OCI-LY7 (cell line): ENCODE measurements at regions not wholly inside any gene's neighbourhood (a gene's known extent, or its start where the extent isn't known, plus 50 kb on each side); places are given as distances from the start of the nearest gene placed in this dataset.

Experiments
- CTCF ChIP-seq: fragments of 200-600 bp; sonication (generic); conservative IDR thresholded peaks from 2 replicates; pipeline ENCODE4 v1.5.1; 2014; ENCODE audit warnings: mild to moderate bottlenecking, antibody characterized with exemption, low read length, moderate library complexity, mixed read lengths
- EZH2phosphoT487 ChIP-seq: fragments of 200-600 bp; sonication (generic); IDR thresholded peaks from 2 replicates; pipeline ENCODE4 v1.6.1; 2018; ENCODE audit warnings: low read depth, borderline replicate concordance, mild to moderate bottlenecking, mixed run types, antibody characterized with exemption, low read length, moderate library complexity, mixed read lengths

- TF ChIP-seq CTCF, result no peak
- TF ChIP-seq EZH2phosphoT487, result no peak
Measured at GRCh38 chr14:65291531-65291930, 121.0 kb upstream of the FUT8 start.
